HCT116 (cell line): ENCODE measurements at regions not wholly inside any gene's neighbourhood (a gene's known extent, or its start where the extent isn't known, plus 50 kb on each side); places are given as distances from the start of the nearest gene placed in this dataset.

Experiments
- ATAC-seq: fragments of 200-7000 bp; cut with Tn5 transposase; 2 replicates; pipeline ENCODE4 v1.9.1; 2020; ENCODE audit warnings: mild to moderate bottlenecking, moderate library complexity
- BruUV-seq: library from RNA; stranded (reverse); fragments of 400-500 nt; replicated peaks from 2 replicates; lab custom pipeline; 2021; lab: Mats Ljungman, UMichigan
- CTCF ChIA-PET: fragments of 300-600 bp; sonication (Branson Sonifier 250); formaldehyde crosslinking; loops from one replicate; lab custom pipeline; 2021; ENCODE audit warnings: antibody characterized with exemption; lab: Charles Lee
- POLR2A ChIA-PET: fragments of 300-600, 350-600 bp; sonication (Branson Sonifier 250); formaldehyde crosslinking; loops from one replicate; lab custom pipeline; 2021; ENCODE audit warnings: antibody characterized with exemption; lab: Charles Lee
- RAD21 ChIA-PET, 2 experiments: fragments of 300-600 bp; sonication (Branson Sonifier 250); formaldehyde crosslinking; loops; one replicate each; lab custom pipeline; 2023; ENCODE audit warnings: low total read pairs in 2 of 2; ENCODE audit not compliant: uncharacterized antibody in 2 of 2, unreplicated experiment in 2 of 2, low non-redundant PET in 1 of 2; lab: Charles Lee
- DNase-seq: peaks from one replicate; pipeline ENCODE4 v3.0.0-alpha.2; 2010; ENCODE audit warnings: low read depth, low spot score
- H2AFZ ChIP-seq: fragments of 200-600 bp; shearing (Covaris generic), sonication (generic); 2 replicates; pipeline ENCODE4 v1.6.1; 2017; ENCODE audit warnings: low read depth, mixed run types, mixed read lengths, antibody characterized with exemption, low read length; ENCODE audit not compliant: poor library complexity, severe bottlenecking
- H3K27ac ChIP-seq: 2 replicates; pipeline ENCODE4 v1.5.1; 2012; ENCODE audit warnings: low read depth, low read length
- H3K27me3 ChIP-seq: fragments of 200-600 bp; sonication (generic); 2 replicates; pipeline ENCODE4 v1.6.1; 2016; ENCODE audit warnings: mixed run types, low read length, mixed read lengths; ENCODE audit not compliant: insufficient read depth
- H3K36me3 ChIP-seq, 2 experiments: fragments of 200-500 bp in 1 of 2; fragments of 200-600 bp in 1 of 2; sonication (Bioruptor generic) in 1 of 2; sonication (generic) in 1 of 2; 2 replicates each; pipeline versions ENCODE4 v1.5.1 to v1.6.1; 2014 to 2016; ENCODE audit warnings: low read length in 2 of 2, inconsistent platforms in 1 of 2, mixed read lengths in 1 of 2, mixed run types in 1 of 2; ENCODE audit not compliant: insufficient read depth in 2 of 2, control insufficient read depth in 1 of 2
- H3K4me1 ChIP-seq, 2 experiments: fragments of 200-600 bp in 1 of 2; sonication (generic) in 1 of 2; 2 replicates each; pipeline versions ENCODE4 v1.5.1 to v1.6.1; 2012 to 2017; ENCODE audit warnings: low read length in 2 of 2, inconsistent platforms in 1 of 2, mild to moderate bottlenecking in 1 of 2, mixed read lengths in 1 of 2, mixed run types in 1 of 2, moderate library complexity in 1 of 2; ENCODE audit not compliant: insufficient read depth in 2 of 2, control insufficient read depth in 1 of 2
- H3K4me2 ChIP-seq: fragments of 200-600 bp; sonication (generic); 2 replicates; pipeline ENCODE4 v1.6.1; 2017; ENCODE audit warnings: mixed run types, low read length, mixed read lengths
- H3K4me3 ChIP-seq, 2 experiments: fragments of 200-600 bp in 1 of 2; sonication (generic) in 1 of 2; replicated peaks in 1 of 2; 2 replicates each; pipeline ENCODE4 v1.5.1; 2011 to 2016; ENCODE audit warnings: low read length in 2 of 2, control low read depth in 1 of 2, low read depth in 1 of 2, mild to moderate bottlenecking in 1 of 2, mixed read lengths in 1 of 2, mixed run types in 1 of 2
- H3K79me2 ChIP-seq: fragments of 200-600 bp; sonication (generic); 2 replicates; pipeline ENCODE4 v1.6.1; 2017; ENCODE audit warnings: mild to moderate bottlenecking, mixed run types, low read length, moderate library complexity, mixed read lengths; ENCODE audit not compliant: insufficient read depth
- H3K9ac ChIP-seq: fragments of 200-600 bp; sonication (generic); 2 replicates; pipeline ENCODE4 v1.6.1; 2016; ENCODE audit warnings: low read length, mixed read lengths
- H3K9me2 ChIP-seq: fragments of 200-600 bp; sonication (generic), shearing (Covaris generic); 2 replicates; pipeline ENCODE4 v1.6.1; 2017; ENCODE audit warnings: mixed run types, mild to moderate bottlenecking, moderate library complexity; ENCODE audit not compliant: insufficient read depth
- H3K9me3 ChIP-seq, 2 experiments: fragments of 200-500 bp in 1 of 2; fragments of 200-600 bp in 1 of 2; sonication (Bioruptor generic) in 1 of 2; sonication (generic) in 1 of 2; 2 replicates each; pipeline ENCODE4 v1.6.1; 2014 to 2017; ENCODE audit warnings: low read length in 2 of 2, mixed read lengths in 2 of 2, inconsistent platforms in 1 of 2, low read depth in 1 of 2, mild to moderate bottlenecking in 1 of 2, mixed run types in 1 of 2, moderate library complexity in 1 of 2; ENCODE audit not compliant: control insufficient read depth in 1 of 2, insufficient read depth in 1 of 2
- H4K20me1 ChIP-seq: fragments of 200-600 bp; sonication (generic), shearing (Covaris generic); 2 replicates; pipeline ENCODE4 v1.6.1; 2017; ENCODE audit warnings: mixed run types, mild to moderate bottlenecking, moderate library complexity; ENCODE audit not compliant: insufficient read depth
- CEBPB ChIP-seq: IDR thresholded peaks from 2 replicates; pipeline ENCODE4 v1.6.1; 2012; ENCODE audit warnings: low read depth
- ELF1 ChIP-seq: IDR thresholded peaks from 2 replicates; pipeline ENCODE4 v1.6.1; 2012; ENCODE audit warnings: low read depth, borderline replicate concordance
- EZH2phosphoT487 ChIP-seq: fragments of 200-600 bp; IDR thresholded peaks from 2 replicates; pipeline ENCODE4 v1.6.1; 2018; ENCODE audit warnings: antibody characterized with exemption, borderline replicate concordance
- FOSL1 ChIP-seq: IDR thresholded peaks from 2 replicates; pipeline ENCODE4 v1.6.1; 2012; ENCODE audit warnings: low read depth
- JUND ChIP-seq: IDR thresholded peaks from 2 replicates; pipeline ENCODE4 v1.6.1; 2012
- POLR2AphosphoS5 ChIP-seq: IDR thresholded peaks from 2 replicates; pipeline ENCODE4 v1.6.1; 2011; ENCODE audit warnings: mild to moderate bottlenecking, low read depth, low read length, moderate library complexity
- RAD21 ChIP-seq: IDR thresholded peaks from 2 replicates; pipeline ENCODE4 v1.6.1; 2012; ENCODE audit warnings: low read depth, mild to moderate bottlenecking
- SRF ChIP-seq: IDR thresholded peaks from 2 replicates; pipeline ENCODE4 v1.6.1; 2012; ENCODE audit warnings: low read depth
- TCF7L2 ChIP-seq: IDR thresholded peaks from 2 replicates; pipeline ENCODE4 v1.7.0; 2011; ENCODE audit warnings: borderline replicate concordance, inconsistent platforms; ENCODE audit not compliant: insufficient read depth, insufficient read length; ENCODE audit errors: extremely low read depth
- ZFX ChIP-seq: fragments of 450-650 bp; IDR thresholded peaks from 2 replicates; pipeline ENCODE4 v1.6.1; 2017
- ZNF274 ChIP-seq: fragments of 200-500 bp; sonication (Bioruptor generic); IDR thresholded peaks from 2 replicates; pipeline ENCODE4 v1.6.1; 2014; ENCODE audit warnings: mild to moderate bottlenecking, low read depth, low read length, inconsistent platforms
- intact Hi-C: fragments of 100-400 bp; cut with micrococcal nuclease; formaldehyde crosslinking; loops from 2 replicates; pipeline ENCODE4 v1.10.0; 2022
- TF ChIP-seq, protein P1 (sequence below), 3 experiments: fragments of 200-600 bp in 1 of 3; sonication (generic) in 1 of 3; IDR thresholded peaks in 2 of 3; conservative IDR thresholded peaks in 1 of 3; 2 replicates each; pipeline ENCODE4 v1.5.1; 2012 to 2017; ENCODE audit warnings: low read depth in 2 of 3, low read length in 2 of 3, antibody characterized with exemption in 1 of 3, borderline replicate concordance in 1 of 3, control low read depth in 1 of 3, mild to moderate bottlenecking in 1 of 3, mixed read lengths in 1 of 3, mixed run types in 1 of 3, moderate library complexity in 1 of 3; ENCODE audit not compliant: insufficient read depth in 1 of 3
- TF ChIP-seq, protein P2 (sequence below): IDR thresholded peaks from 2 replicates; pipeline ENCODE4 v1.6.1; 2011; ENCODE audit warnings: mild to moderate bottlenecking, low read length, moderate library complexity; ENCODE audit not compliant: insufficient replicate concordance; ENCODE audit errors: extremely low read depth

- ChIA-PET CTCF (no interaction called here), POLR2A (no interaction called here), RAD21 (no interaction called here)
- intact Hi-C loops = no loop called here
- Histone ChIP-seq H3K4me1 (no peaks in the 10 kb centered on the region), H2AFZ (no peak overlapping the region), H3K4me2 (no peak overlapping the region), H3K27ac (no peak overlapping the region), H3K27me3 (no peaks in the 10 kb centered on the region), H3K36me3 (no peaks in the 10 kb centered on the region), H4K20me1 (no peaks in the 10 kb centered on the region), H3K79me2 (no peaks in the 10 kb centered on the region), H3K9me3 (peaks cover 19 to 30% of the 10 kb centered on the region in 2 experiments; a peak in 2 of 4 replicates), H3K9me2 (no peaks in the 10 kb centered on the region), H3K4me3 (no peak overlapping the region), H3K9ac (no peak overlapping the region)
- no peak for ATAC-seq
- BruUV-seq = no TSS peak
- no peak for DNase-seq
- TF ChIP-seq EZH2phosphoT487 = no peak
- no peak for TF ChIP-seq ZFX
- no peak for TF ChIP-seq POLR2AphosphoS5
- TF ChIP-seq ELF1 = no peak
- TF ChIP-seq RAD21 = no peak
- TF ChIP-seq TCF7L2 = no peak
- no peak for TF ChIP-seq ZNF274
- TF ChIP-seq, protein P1, sequence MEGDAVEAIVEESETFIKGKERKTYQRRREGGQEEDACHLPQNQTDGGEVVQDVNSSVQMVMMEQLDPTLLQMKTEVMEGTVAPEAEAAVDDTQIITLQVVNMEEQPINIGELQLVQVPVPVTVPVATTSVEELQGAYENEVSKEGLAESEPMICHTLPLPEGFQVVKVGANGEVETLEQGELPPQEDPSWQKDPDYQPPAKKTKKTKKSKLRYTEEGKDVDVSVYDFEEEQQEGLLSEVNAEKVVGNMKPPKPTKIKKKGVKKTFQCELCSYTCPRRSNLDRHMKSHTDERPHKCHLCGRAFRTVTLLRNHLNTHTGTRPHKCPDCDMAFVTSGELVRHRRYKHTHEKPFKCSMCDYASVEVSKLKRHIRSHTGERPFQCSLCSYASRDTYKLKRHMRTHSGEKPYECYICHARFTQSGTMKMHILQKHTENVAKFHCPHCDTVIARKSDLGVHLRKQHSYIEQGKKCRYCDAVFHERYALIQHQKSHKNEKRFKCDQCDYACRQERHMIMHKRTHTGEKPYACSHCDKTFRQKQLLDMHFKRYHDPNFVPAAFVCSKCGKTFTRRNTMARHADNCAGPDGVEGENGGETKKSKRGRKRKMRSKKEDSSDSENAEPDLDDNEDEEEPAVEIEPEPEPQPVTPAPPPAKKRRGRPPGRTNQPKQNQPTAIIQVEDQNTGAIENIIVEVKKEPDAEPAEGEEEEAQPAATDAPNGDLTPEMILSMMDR (IDR thresholded peaks at IDR 0.05 in 2 of 3, conservative IDR thresholded peaks at IDR 0.05 in 1 of 3; ENCODE audit: borderline replicate concordance in 1 of 3, insufficient read depth in 1 of 3, low read depth in 2 of 3, low read length in 2 of 3) = no peak
- TF ChIP-seq CEBPB = no peak
- no peak for TF ChIP-seq JUND
- TF ChIP-seq, protein P2, sequence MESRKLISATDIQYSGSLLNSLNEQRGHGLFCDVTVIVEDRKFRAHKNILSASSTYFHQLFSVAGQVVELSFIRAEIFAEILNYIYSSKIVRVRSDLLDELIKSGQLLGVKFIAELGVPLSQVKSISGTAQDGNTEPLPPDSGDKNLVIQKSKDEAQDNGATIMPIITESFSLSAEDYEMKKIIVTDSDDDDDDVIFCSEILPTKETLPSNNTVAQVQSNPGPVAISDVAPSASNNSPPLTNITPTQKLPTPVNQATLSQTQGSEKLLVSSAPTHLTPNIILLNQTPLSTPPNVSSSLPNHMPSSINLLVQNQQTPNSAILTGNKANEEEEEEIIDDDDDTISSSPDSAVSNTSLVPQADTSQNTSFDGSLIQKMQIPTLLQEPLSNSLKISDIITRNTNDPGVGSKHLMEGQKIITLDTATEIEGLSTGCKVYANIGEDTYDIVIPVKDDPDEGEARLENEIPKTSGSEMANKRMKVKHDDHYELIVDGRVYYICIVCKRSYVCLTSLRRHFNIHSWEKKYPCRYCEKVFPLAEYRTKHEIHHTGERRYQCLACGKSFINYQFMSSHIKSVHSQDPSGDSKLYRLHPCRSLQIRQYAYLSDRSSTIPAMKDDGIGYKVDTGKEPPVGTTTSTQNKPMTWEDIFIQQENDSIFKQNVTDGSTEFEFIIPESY = no peak
- TF ChIP-seq SRF = no peak
- no peak for TF ChIP-seq FOSL1
Observed at GRCh38 chr20:55456316-55456940, 548.9 kb downstream of the CBLN4 start.
